A673 (cell line): ENCODE measurements at regions not wholly inside any gene's neighbourhood (a gene's known extent, or its start where the extent isn't known, plus 50 kb on each side); places are given as distances from the start of the nearest gene placed in this dataset.

Experiments used
- BruUV-seq: library from RNA; stranded (reverse); fragments of 400-500 nt; replicated peaks from 2 replicates; lab custom pipeline; 2021; lab: Mats Ljungman, UMichigan
- CTCF ChIA-PET: fragments of 300-600 bp; sonication (Branson Sonifier 250); formaldehyde crosslinking; loops from one replicate; lab custom pipeline; 2022; ENCODE audit warnings: antibody characterized with exemption; lab: Charles Lee
- POLR2A ChIA-PET: fragments of 300-600 bp; sonication (Branson Sonifier 250); formaldehyde crosslinking; loops from one replicate; lab custom pipeline; 2022; ENCODE audit warnings: antibody characterized with exemption; ENCODE audit not compliant: low non-redundant PET; lab: Charles Lee
- DNase-seq: peaks from one replicate; pipeline ENCODE4 v3.0.0-alpha.2; 2015; ENCODE audit warnings: low spot score
- H3K27ac ChIP-seq: fragments of 200-600 bp; sonication (generic); 2 replicates; pipeline ENCODE4 v1.5.1; 2016; ENCODE audit warnings: mixed run types, low read depth, mild to moderate bottlenecking, mixed read lengths, antibody characterized with exemption, low read length; ENCODE audit not compliant: poor library complexity, severe bottlenecking
- H3K27me3 ChIP-seq: fragments of 200-600 bp; sonication (generic); replicated peaks from 2 replicates; pipeline ENCODE4 v1.6.1; 2017; ENCODE audit warnings: mixed run types, low read depth, mild to moderate bottlenecking, mixed read lengths, antibody characterized with exemption, low read length; ENCODE audit not compliant: insufficient read depth, poor library complexity
- H3K36me3 ChIP-seq: fragments of 200-600 bp; sonication (generic); 2 replicates; pipeline ENCODE4 v1.6.1; 2016; ENCODE audit warnings: mixed run types, mild to moderate bottlenecking, mixed read lengths, antibody characterized with exemption, low read length; ENCODE audit not compliant: insufficient read depth, poor library complexity, severe bottlenecking
- H3K4me1 ChIP-seq: fragments of 200-600 bp; sonication (generic); 2 replicates; pipeline ENCODE4 v1.6.1; 2017; ENCODE audit warnings: mixed run types, mild to moderate bottlenecking, mixed read lengths, antibody characterized with exemption, low read length; ENCODE audit not compliant: insufficient read depth, poor library complexity, severe bottlenecking
- H3K4me3 ChIP-seq: fragments of 200-600 bp; sonication (generic); 2 replicates; pipeline ENCODE4 v1.5.1; 2016; ENCODE audit warnings: low read depth, mixed run types, mild to moderate bottlenecking, mixed read lengths, low read length; ENCODE audit not compliant: poor library complexity, severe bottlenecking
- H3K9me3 ChIP-seq: fragments of 200-600 bp; sonication (generic); 2 replicates; pipeline ENCODE4 v1.6.1; 2016; ENCODE audit warnings: mixed run types, low read depth, mild to moderate bottlenecking, mixed read lengths, antibody characterized with exemption, low read length; ENCODE audit not compliant: poor library complexity, severe bottlenecking
- CTCF ChIP-seq: fragments of 300-800, 200-600 bp; sonication (generic); conservative IDR thresholded peaks from 2 replicates; pipeline ENCODE4 v1.5.1; 2017; ENCODE audit warnings: low read depth, mild to moderate bottlenecking, antibody characterized with exemption, low read length, moderate library complexity, mixed read lengths
- EZH2 ChIP-seq: fragments of 200-600 bp; sonication (generic); IDR thresholded peaks from 2 replicates; pipeline ENCODE4 v1.6.1; 2017; ENCODE audit warnings: borderline replicate concordance, low read depth, mild to moderate bottlenecking, mixed read lengths, antibody characterized with exemption, low read length; ENCODE audit not compliant: poor library complexity, severe bottlenecking
- intact Hi-C: fragments of 100-400 bp; cut with micrococcal nuclease; formaldehyde crosslinking; loops from one replicate; pipeline ENCODE4 v1.10.0; 2022; ENCODE audit not compliant: unreplicated experiment

- Histone ChIP-seq H3K9me3 (no peaks in the 10 kb centered on the region), H3K27ac (no peak overlapping the region), H3K4me3 (no peak overlapping the region), H3K27me3 (no peaks in the 10 kb centered on the region), H3K4me1 (no peaks in the 10 kb centered on the region), H3K36me3 (no peaks in the 10 kb centered on the region)
- intact Hi-C loops = no loop called here
- no TSS peak for BruUV-seq
- ChIA-PET CTCF (no interaction called here), POLR2A (no interaction called here)
- TF ChIP-seq EZH2 (no peak), CTCF (no peak)
- DNase-seq = no peak
Observed at GRCh38 chr3:75332794-75333193, 331.3 kb upstream of the FRG2C start.

- no peak overlapping the region for H3K4me3 ChIP-seq
- H3K9me3 ChIP-seq = no peaks in the 10 kb centered on the region
- ChIA-PET CTCF (no interaction called here), POLR2A (no interaction called here)
- no peaks in the 10 kb centered on the region for H3K4me1 ChIP-seq
- H3K36me3 ChIP-seq = no peaks in the 10 kb centered on the region
- no peak for DNase-seq
- no peak for TF ChIP-seq CTCF
- no peak for TF ChIP-seq EZH2
- no peak overlapping the region for H3K27ac ChIP-seq
- intact Hi-C loops = no loop called here
- no TSS peak for BruUV-seq
- H3K27me3 ChIP-seq = no peaks in the 10 kb centered on the region
Observed at GRCh38 chr3:75334299-75334698, 329.8 kb upstream of the FRG2C start.

- no TSS peak for BruUV-seq
- Histone ChIP-seq H3K36me3 (no peaks in the 10 kb centered on the region), H3K27me3 (no peaks in the 10 kb centered on the region), H3K27ac (no peak overlapping the region), H3K4me3 (no peak overlapping the region), H3K9me3 (no peaks in the 10 kb centered on the region), H3K4me1 (no peaks in the 10 kb centered on the region)
- intact Hi-C loops = no loop called here
- POLR2A ChIA-PET = no interaction called here
- no peak for DNase-seq
- CTCF ChIA-PET = no interaction called here
- TF ChIP-seq EZH2 (no peak), CTCF (no peak)
Observed at GRCh38 chr3:75337226-75337900, 326.8 kb upstream of the FRG2C start.
